GM18505 (cell line): ENCODE measurements at regions not wholly inside any gene's neighbourhood (a gene's known extent, or its start where the extent isn't known, plus 50 kb on each side); places are given as distances from the start of the nearest gene placed in this dataset.
"Not testable (repeated sequence)": the region's sequence is repeated elsewhere in the genome, so short reads cannot be mapped to it uniquely, and the experiment has no call there.

Experiments used
- ATAC-seq: cut with Tn5 transposase; IDR thresholded peaks from one replicate; pipeline ENCODE4 v1.9.1; 2021; ENCODE audit not compliant: unreplicated experiment
- POLR2A ChIP-seq: IDR thresholded peaks from 4 replicates; pipeline ENCODE4 v1.6.1; 2011; ENCODE audit warnings: borderline replicate concordance; ENCODE audit not compliant: insufficient read depth, insufficient read length; ENCODE audit errors: extremely low read depth

- ATAC-seq: no peak
Observed at GRCh38 chr7:94128072-94128471, 123.9 kb upstream of the BET1 start.

GRCh38 chr7:94129443-94130140, 125.4 kb upstream of the BET1 start:
- ATAC-seq: no peak
- TF ChIP-seq POLR2A: no peak

More at GRCh38 chr7:94128072-94128471, 123.9 kb upstream of the BET1 start:
- TF ChIP-seq POLR2A: no peak

- TF ChIP-seq POLR2A: no peak
- no peak for ATAC-seq
Observed at GRCh38 chr7:94130716-94131115, 126.6 kb upstream of the BET1 start.

GRCh38 chr7:94133460-94133859, 129.3 kb upstream of the BET1 start:
- ATAC-seq: peak; percentile 69
- no peak for TF ChIP-seq POLR2A

- no peak for ATAC-seq
- TF ChIP-seq POLR2A: no peak
Observed at GRCh38 chr7:94135180-94135579, 131.0 kb upstream of the BET1 start.

- ATAC-seq: no peak
- no peak for TF ChIP-seq POLR2A
Observed at GRCh38 chr7:94142281-94142680, 138.1 kb upstream of the BET1 start.

GRCh38 chr7:94145602-94146001, 141.4 kb upstream of the BET1 start:
- TF ChIP-seq POLR2A: no peak
- no peak for ATAC-seq

- no peak for ATAC-seq
- no peak for TF ChIP-seq POLR2A
Observed at GRCh38 chr7:94146408-94146807, 142.3 kb upstream of the BET1 start.

- no peak for ATAC-seq
- no peak for TF ChIP-seq POLR2A
Observed at GRCh38 chr7:94149789-94150545, 145.8 kb upstream of the BET1 start.

GRCh38 chr7:94154182-94154581, 150.0 kb upstream of the BET1 start:
- no peak for ATAC-seq
- no peak for TF ChIP-seq POLR2A

GRCh38 chr7:94154858-94155257, 150.7 kb upstream of the BET1 start:
- TF ChIP-seq POLR2A: no peak
- ATAC-seq: no peak

GRCh38 chr7:94157659-94158306, 153.6 kb upstream of the BET1 start:
- ATAC-seq: not testable (repeated sequence)

GRCh38 chr7:94160719-94161435, 156.7 kb upstream of the BET1 start:
- peak; percentile 97 for ATAC-seq
- TF ChIP-seq POLR2A: peak; percentile 16
